ENCODE measurements at regions not wholly inside any gene's neighbourhood (a gene's known extent, or its start where the extent isn't known, plus 50 kb on each side); places are given as distances from the start of the nearest gene placed in this dataset.

GRCh38 chr7:97512441-97513207, 219.3 kb upstream of the TAC1 start:
- TF ChIP-seq, protein P1, sequence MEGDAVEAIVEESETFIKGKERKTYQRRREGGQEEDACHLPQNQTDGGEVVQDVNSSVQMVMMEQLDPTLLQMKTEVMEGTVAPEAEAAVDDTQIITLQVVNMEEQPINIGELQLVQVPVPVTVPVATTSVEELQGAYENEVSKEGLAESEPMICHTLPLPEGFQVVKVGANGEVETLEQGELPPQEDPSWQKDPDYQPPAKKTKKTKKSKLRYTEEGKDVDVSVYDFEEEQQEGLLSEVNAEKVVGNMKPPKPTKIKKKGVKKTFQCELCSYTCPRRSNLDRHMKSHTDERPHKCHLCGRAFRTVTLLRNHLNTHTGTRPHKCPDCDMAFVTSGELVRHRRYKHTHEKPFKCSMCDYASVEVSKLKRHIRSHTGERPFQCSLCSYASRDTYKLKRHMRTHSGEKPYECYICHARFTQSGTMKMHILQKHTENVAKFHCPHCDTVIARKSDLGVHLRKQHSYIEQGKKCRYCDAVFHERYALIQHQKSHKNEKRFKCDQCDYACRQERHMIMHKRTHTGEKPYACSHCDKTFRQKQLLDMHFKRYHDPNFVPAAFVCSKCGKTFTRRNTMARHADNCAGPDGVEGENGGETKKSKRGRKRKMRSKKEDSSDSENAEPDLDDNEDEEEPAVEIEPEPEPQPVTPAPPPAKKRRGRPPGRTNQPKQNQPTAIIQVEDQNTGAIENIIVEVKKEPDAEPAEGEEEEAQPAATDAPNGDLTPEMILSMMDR (IDR thresholded peaks at IDR 0.05; ENCODE audit: insufficient read depth, low read depth, low read length): no peak
- no peak for TF ChIP-seq EZH2 (IDR thresholded peaks at IDR 0.05; ENCODE audit: insufficient read depth, low read length)

Measured in astrocyte (in vitro differentiated cells and primary cell).